ENCODE measurements at regions not wholly inside any gene's neighbourhood (a gene's known extent, or its start where the extent isn't known, plus 50 kb on each side); places are given as distances from the start of the nearest gene placed in this dataset.

- TF ChIP-seq SUZ12 (IDR thresholded peaks at IDR 0.05; ENCODE audit: low read length) (no peak), CEBPB (IDR thresholded peaks at IDR 0.05; ENCODE audit: low read depth, low read length) (no peak), POLR2A (IDR thresholded peaks at IDR 0.05; ENCODE audit: control extremely low read depth in 1 of 2, low read depth in 2 of 2, low read length in 2 of 2) (no peak), CTCF (IDR thresholded peaks at IDR 0.05; ENCODE audit: control extremely low read depth in 1 of 3, insufficient read depth in 1 of 3, low read depth in 1 of 3, low read length in 3 of 3) (no peak), MAX (IDR thresholded peaks at IDR 0.05) (no peak)
Observed at GRCh38 chr3:18937574-18937973, 210.7 kb upstream of the KCNH8 start.

All from H1 (cell line).